Uterus (tissue), 3 donors: ENCODE measurements at regions not wholly inside any gene's neighbourhood (a gene's known extent, or its start where the extent isn't known, plus 50 kb on each side); places are given as distances from the start of the nearest gene placed in this dataset.

Experiments used
- DNase-seq, 2 donors: peaks; one replicate each; pipeline ENCODE4 v3.0.0-alpha.2; 2019 to 2020
- H3K27ac ChIP-seq, 2 donors: fragments of 200-600 bp; sonication (generic); 1 replicate in 1 of 2; 2 replicates in 1 of 2; pipeline ENCODE4 v1.5.1; 2016 to 2018
- H3K27me3 ChIP-seq, 2 donors: fragments of 200-600 bp; sonication (generic); one replicate each; pipeline ENCODE4 v1.5.1; 2018 to 2019; ENCODE audit warnings: control low read depth in 1 of 2
- H3K36me3 ChIP-seq, 2 donors: fragments of 200-600 bp; sonication (generic); one replicate each; pipeline ENCODE4 v1.5.1; 2019; ENCODE audit warnings: control low read depth in 1 of 2
- H3K4me1 ChIP-seq, 2 donors: fragments of 200-600 bp; sonication (generic); one replicate each; pipeline ENCODE4 v1.5.1; 2018 to 2019; ENCODE audit warnings: control low read depth in 1 of 2
- H3K4me3 ChIP-seq, 2 donors: fragments of 200-600 bp; sonication (generic); 1 replicate in 1 of 2; 2 replicates in 1 of 2; pipeline ENCODE4 v1.5.1; 2018 to 2019; ENCODE audit warnings: mild to moderate bottlenecking in 1 of 2
- H3K9me3 ChIP-seq, 2 donors: fragments of 200-600 bp; sonication (generic); one replicate each; pipeline ENCODE4 v1.5.1; 2019; ENCODE audit warnings: control low read depth in 1 of 2
- CTCF ChIP-seq, 4 experiments: fragments of 200-600 bp in 2 of 4; fragments of 450-650 bp in 2 of 4; sonication (generic) in 2 of 4; IDR thresholded peaks; one replicate each; pipeline ENCODE4 v1.5.1; 2016 to 2019; ENCODE audit warnings: antibody characterized with exemption in 4 of 4, mild to moderate bottlenecking in 2 of 4, moderate library complexity in 1 of 4
- POLR2A ChIP-seq, 2 donors: fragments of 450-650 bp; IDR thresholded peaks; one replicate each; pipeline ENCODE4 v1.6.1; 2016; ENCODE audit warnings: antibody characterized with exemption in 2 of 2, mild to moderate bottlenecking in 1 of 2, moderate library complexity in 1 of 2
- intact Hi-C: fragments of 100-400 bp; cut with DNase I; formaldehyde crosslinking; loops from one replicate; pipeline ENCODE4 v1.15.1; 2023; ENCODE audit warnings: low total_unique reads
- donor health status: DM: yes; HTN: yes; CAD: no.

DNA sequence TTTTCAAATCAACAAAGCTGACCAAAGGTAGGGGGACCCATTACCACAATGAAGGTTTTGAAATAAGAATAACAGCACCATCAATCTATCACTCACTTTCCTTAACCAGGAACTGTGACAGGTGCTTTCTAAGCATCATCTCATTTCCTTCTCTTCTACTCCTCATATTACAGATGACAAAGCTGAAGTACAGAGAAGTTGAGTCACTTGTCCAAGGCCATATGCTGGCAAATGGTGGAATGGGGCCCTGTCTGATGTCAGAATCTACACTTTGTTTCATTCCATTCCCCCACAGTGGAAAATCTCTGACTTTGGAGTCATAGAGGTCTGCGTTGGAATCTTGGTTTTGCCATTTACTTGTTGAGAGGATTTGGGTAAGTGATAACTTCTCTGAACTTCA, 222.5 kb upstream of the LRFN2 start:
- no peak overlapping the region for H3K27ac ChIP-seq
- DNase-seq: no peak
- H3K27me3 ChIP-seq: no peaks in the 10 kb centered on the region
- intact Hi-C loops: no loop called here
- H3K9me3 ChIP-seq: no peaks in the 10 kb centered on the region
- no peaks in the 10 kb centered on the region for H3K36me3 ChIP-seq
- TF ChIP-seq POLR2A (IDR thresholded peaks at IDR 0.05) (no peak), CTCF (IDR thresholded peaks at IDR 0.05) (no peak)
- H3K4me1 ChIP-seq: no peaks in the 10 kb centered on the region
- no peak overlapping the region for H3K4me3 ChIP-seq

GRCh38 chr6:40807484-40807883, 220.3 kb upstream of the LRFN2 start:
- Histone ChIP-seq H3K27me3 (no peaks in the 10 kb centered on the region), H3K36me3 (no peaks in the 10 kb centered on the region), H3K4me3 (no peak overlapping the region), H3K27ac (no peak overlapping the region), H3K9me3 (no peaks in the 10 kb centered on the region), H3K4me1 (no peaks in the 10 kb centered on the region)
- no peak for DNase-seq
- TF ChIP-seq POLR2A (IDR thresholded peaks at IDR 0.05) (no peak), CTCF (IDR thresholded peaks at IDR 0.05) (no peak)
- intact Hi-C loops: no loop called here

GRCh38 chr6:40806256-40806864, 219.2 kb upstream of the LRFN2 start:
- Histone ChIP-seq H3K9me3 (no peaks in the 10 kb centered on the region), H3K4me1 (no peaks in the 10 kb centered on the region), H3K4me3 (no peak overlapping the region), H3K36me3 (no peaks in the 10 kb centered on the region), H3K27ac (no peak overlapping the region), H3K27me3 (no peaks in the 10 kb centered on the region)
- DNase-seq: no peak
- TF ChIP-seq CTCF (IDR thresholded peaks at IDR 0.05) (no peak), POLR2A (IDR thresholded peaks at IDR 0.05) (no peak)
- intact Hi-C loops: no loop called here

DNA sequence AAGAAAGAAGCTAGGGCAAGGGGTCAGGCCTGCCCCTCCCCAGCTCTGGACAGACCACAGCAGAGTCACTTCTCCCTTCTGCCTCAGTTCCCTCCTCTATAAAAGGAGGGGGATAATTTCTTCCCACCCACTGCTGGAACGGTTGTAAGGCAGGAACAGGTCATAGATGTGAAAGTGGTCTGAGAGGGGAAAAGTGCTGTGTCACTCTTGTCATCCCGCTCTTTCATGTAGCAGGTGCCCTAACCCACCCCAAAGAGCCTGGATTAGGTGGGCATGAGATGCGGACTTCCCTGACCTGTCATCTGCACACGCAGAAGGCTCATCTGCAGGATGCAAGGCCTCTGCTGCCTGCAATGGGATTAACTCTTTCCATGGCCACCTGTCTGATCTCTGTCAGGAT, 218.2 kb upstream of the LRFN2 start:
- Histone ChIP-seq H3K4me1 (no peaks in the 10 kb centered on the region), H3K27ac (no peak overlapping the region), H3K4me3 (no peak overlapping the region), H3K27me3 (no peaks in the 10 kb centered on the region), H3K9me3 (no peaks in the 10 kb centered on the region), H3K36me3 (no peaks in the 10 kb centered on the region)
- intact Hi-C loops: no loop called here
- TF ChIP-seq POLR2A (IDR thresholded peaks at IDR 0.05) (no peak), CTCF (IDR thresholded peaks at IDR 0.05) (no peak)
- DNase-seq: no peak

GRCh38 chr6:40804905-40805304, 217.7 kb upstream of the LRFN2 start:
- no peak overlapping the region for H3K4me3 ChIP-seq
- no peak overlapping the region for H3K27ac ChIP-seq
- no peaks in the 10 kb centered on the region for H3K9me3 ChIP-seq
- no peaks in the 10 kb centered on the region for H3K36me3 ChIP-seq
- DNase-seq: no peak
- TF ChIP-seq POLR2A (IDR thresholded peaks at IDR 0.05): no peak
- no peak for TF ChIP-seq CTCF (IDR thresholded peaks at IDR 0.05)
- intact Hi-C loops: no loop called here
- no peaks in the 10 kb centered on the region for H3K27me3 ChIP-seq
- no peaks in the 10 kb centered on the region for H3K4me1 ChIP-seq
